ENCODE measurements at regions not wholly inside any gene's neighbourhood (a gene's known extent, or its start where the extent isn't known, plus 50 kb on each side); places are given as distances from the start of the nearest gene placed in this dataset.

- DNase-seq (no peak), ATAC-seq (ENCODE audit: insufficient read depth, low read depth) (no peak)
- no peak overlapping the region for H3K27ac ChIP-seq (ENCODE audit: low read length)
- TF ChIP-seq CTCF (IDR thresholded peaks at IDR 0.05; ENCODE audit: borderline replicate concordance, extremely low read depth, low read length, poor library complexity, severe bottlenecking): no peak
- TF ChIP-seq EZH2 (IDR thresholded peaks at IDR 0.05; ENCODE audit: borderline replicate concordance, low read depth, low read length, severe bottlenecking): no peak
- H3K9me3 ChIP-seq (ENCODE audit: insufficient read depth, low read length, severe bottlenecking): no peaks in the 10 kb centered on the region
- H3K27me3 ChIP-seq (ENCODE audit: insufficient read depth, low read length, poor library complexity): no peaks in the 10 kb centered on the region
- H3K4me1 ChIP-seq (ENCODE audit: insufficient read depth, low read length): no peaks in the 10 kb centered on the region
- H3K4me2 ChIP-seq (ENCODE audit: insufficient read depth, low read length): no peak overlapping the region
- no peaks in the 10 kb centered on the region for H3K36me3 ChIP-seq (ENCODE audit: insufficient read depth, low read length)
- H4K20me1 ChIP-seq (ENCODE audit: insufficient read depth, low read length): no peaks in the 10 kb centered on the region
- H3K4me3 ChIP-seq (ENCODE audit: low read depth in 1 of 2, low read length in 2 of 2): no peak overlapping the region
- no peak overlapping the region for H2AFZ ChIP-seq (ENCODE audit: low read depth, low read length)
- H3K79me2 ChIP-seq (ENCODE audit: insufficient read depth, low read length): no peaks in the 10 kb centered on the region
- no peak overlapping the region for H3K9ac ChIP-seq (ENCODE audit: low read depth, low read length)
Observed at GRCh38 chr3:168493412-168494205, 397.9 kb upstream of the GOLIM4 start.

DNA sequence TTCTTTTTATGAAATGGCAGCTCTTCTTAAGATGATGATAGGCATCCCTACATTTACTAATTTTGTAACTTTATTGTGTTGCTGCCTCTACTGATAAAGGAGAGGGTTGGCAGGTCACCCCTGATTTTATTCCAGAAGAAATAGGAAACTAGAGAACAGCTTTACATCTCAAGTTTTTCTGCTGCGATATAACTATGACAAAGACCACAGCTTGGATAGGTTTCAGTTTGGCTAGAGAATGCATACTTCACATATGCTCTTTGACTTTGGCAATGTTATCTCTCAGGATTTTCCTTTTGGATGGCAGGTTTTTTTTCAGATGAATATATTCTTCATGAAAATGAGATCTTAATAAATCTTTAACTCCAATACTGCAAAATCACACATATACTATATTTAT, 395.3 kb upstream of the GOLIM4 start:
- ATAC-seq (ENCODE audit: insufficient read depth, low read depth) (no peak), DNase-seq (no peak)
- Histone ChIP-seq H3K36me3 (ENCODE audit: insufficient read depth, low read length) (no peaks in the 10 kb centered on the region), H3K79me2 (ENCODE audit: insufficient read depth, low read length) (no peaks in the 10 kb centered on the region), H2AFZ (ENCODE audit: low read depth, low read length) (no peak overlapping the region), H3K27me3 (ENCODE audit: insufficient read depth, low read length, poor library complexity) (no peaks in the 10 kb centered on the region), H3K4me2 (ENCODE audit: insufficient read depth, low read length) (no peak overlapping the region), H3K27ac (ENCODE audit: low read length) (no peak overlapping the region), H3K4me1 (ENCODE audit: insufficient read depth, low read length) (no peaks in the 10 kb centered on the region), H3K9me3 (ENCODE audit: insufficient read depth, low read length, severe bottlenecking) (no peaks in the 10 kb centered on the region), H3K4me3 (ENCODE audit: low read depth in 1 of 2, low read length in 2 of 2) (no peak overlapping the region), H3K9ac (ENCODE audit: low read depth, low read length) (no peak overlapping the region), H4K20me1 (ENCODE audit: insufficient read depth, low read length) (no peaks in the 10 kb centered on the region)
- no peak for TF ChIP-seq CTCF (IDR thresholded peaks at IDR 0.05; ENCODE audit: borderline replicate concordance, extremely low read depth, low read length, poor library complexity, severe bottlenecking)
- TF ChIP-seq EZH2 (IDR thresholded peaks at IDR 0.05; ENCODE audit: borderline replicate concordance, low read depth, low read length, severe bottlenecking): no peak

DNA sequence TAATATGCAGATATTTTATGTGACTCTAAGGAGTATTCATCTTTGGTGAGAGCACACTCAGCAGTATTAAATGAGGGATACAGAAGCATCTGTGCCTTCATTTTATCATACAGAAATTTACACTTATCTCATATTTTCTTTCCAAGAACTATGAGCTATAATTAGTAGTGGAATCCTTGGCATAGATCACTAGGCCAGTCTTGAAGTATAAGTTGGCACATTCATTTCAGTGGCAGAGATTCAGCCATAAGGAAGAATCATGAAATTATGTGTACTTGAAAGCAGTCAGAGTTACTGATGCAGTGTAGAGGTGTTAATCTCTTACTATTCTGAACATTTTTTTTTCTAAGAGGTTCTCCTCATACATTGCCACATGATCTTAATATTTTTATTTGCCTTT, 393.6 kb upstream of the GOLIM4 start:
- no peaks in the 10 kb centered on the region for H4K20me1 ChIP-seq (ENCODE audit: insufficient read depth, low read length)
- H3K4me1 ChIP-seq (ENCODE audit: insufficient read depth, low read length): no peaks in the 10 kb centered on the region
- no peak overlapping the region for H3K9ac ChIP-seq (ENCODE audit: low read depth, low read length)
- ATAC-seq (ENCODE audit: insufficient read depth, low read depth): no peak
- DNase-seq: no peak
- H3K36me3 ChIP-seq (ENCODE audit: insufficient read depth, low read length): no peaks in the 10 kb centered on the region
- no peak overlapping the region for H3K4me3 ChIP-seq (ENCODE audit: low read depth in 1 of 2, low read length in 2 of 2)
- no peaks in the 10 kb centered on the region for H3K79me2 ChIP-seq (ENCODE audit: insufficient read depth, low read length)
- no peak for TF ChIP-seq EZH2 (IDR thresholded peaks at IDR 0.05; ENCODE audit: borderline replicate concordance, low read depth, low read length, severe bottlenecking)
- no peak for TF ChIP-seq CTCF (IDR thresholded peaks at IDR 0.05; ENCODE audit: borderline replicate concordance, extremely low read depth, low read length, poor library complexity, severe bottlenecking)
- H2AFZ ChIP-seq (ENCODE audit: low read depth, low read length): no peak overlapping the region
- no peaks in the 10 kb centered on the region for H3K27me3 ChIP-seq (ENCODE audit: insufficient read depth, low read length, poor library complexity)
- no peak overlapping the region for H3K4me2 ChIP-seq (ENCODE audit: insufficient read depth, low read length)
- no peak overlapping the region for H3K27ac ChIP-seq (ENCODE audit: low read length)
- no peaks in the 10 kb centered on the region for H3K9me3 ChIP-seq (ENCODE audit: insufficient read depth, low read length, severe bottlenecking)
